Mononuclear cell (primary cell): ENCODE measurements at regions not wholly inside any gene's neighbourhood (a gene's known extent, or its start where the extent isn't known, plus 50 kb on each side); places are given as distances from the start of the nearest gene placed in this dataset.

Source experiments
- H3K27me3 ChIP-seq: 2 replicates; pipeline ENCODE4 v1.6.0; 2011; ENCODE audit warnings: low read length, control low read depth; ENCODE audit not compliant: insufficient read depth
- H3K4me1 ChIP-seq: 2 replicates; pipeline ENCODE4 v1.5.1; 2011; ENCODE audit warnings: mild to moderate bottlenecking, low read length, control low read depth; ENCODE audit not compliant: insufficient read depth
- H3K4me3 ChIP-seq: 2 replicates; pipeline ENCODE4 v1.5.1; 2011; ENCODE audit warnings: mild to moderate bottlenecking, low read length, moderate library complexity
- H3K9me3 ChIP-seq: 2 replicates; pipeline ENCODE4 v1.5.1; 2011; ENCODE audit warnings: low read depth, mild to moderate bottlenecking, control low read depth, low read length

GRCh38 chr14:22475381-22475780 is 113.6 kb downstream of the DAD1 start:
- Histone ChIP-seq H3K4me3 (no peak overlapping the region), H3K27me3 (no peaks in the 10 kb centered on the region), H3K9me3 (no peaks in the 10 kb centered on the region), H3K4me1 (peaks cover 58% of the 10 kb centered on the region)

- Histone ChIP-seq H3K4me3 (no peak overlapping the region), H3K9me3 (no peaks in the 10 kb centered on the region), H3K4me1 (peaks cover 54% of the 10 kb centered on the region), H3K27me3 (no peaks in the 10 kb centered on the region)
Observed at GRCh38 chr14:22474730-22475351, 114.2 kb downstream of the DAD1 start.

- Histone ChIP-seq H3K4me1 (peaks cover 41% of the 10 kb centered on the region), H3K4me3 (no peak overlapping the region), H3K9me3 (no peaks in the 10 kb centered on the region), H3K27me3 (no peaks in the 10 kb centered on the region)
Observed at GRCh38 chr14:22472935-22473854, 115.8 kb downstream of the DAD1 start.

GRCh38 chr14:22472466-22472865 is 116.6 kb downstream of the DAD1 start:
- Histone ChIP-seq H3K4me3 (no peak overlapping the region), H3K9me3 (no peaks in the 10 kb centered on the region), H3K27me3 (no peaks in the 10 kb centered on the region), H3K4me1 (peaks cover 36% of the 10 kb centered on the region)

GRCh38 chr14:22471545-22472121 is 117.4 kb downstream of the DAD1 start:
- Histone ChIP-seq H3K27me3 (no peaks in the 10 kb centered on the region), H3K9me3 (no peaks in the 10 kb centered on the region), H3K4me1 (peaks cover 33% of the 10 kb centered on the region), H3K4me3 (no peak overlapping the region)

- H3K27me3 ChIP-seq, result no peaks in the 10 kb centered on the region
- H3K9me3 ChIP-seq, result no peaks in the 10 kb centered on the region
- H3K4me1 ChIP-seq, result peaks cover 24% of the 10 kb centered on the region
- H3K4me3 ChIP-seq, result no peak overlapping the region
Observed at GRCh38 chr14:22469538-22470303, 119.3 kb downstream of the DAD1 start.

- Histone ChIP-seq H3K27me3 (no peaks in the 10 kb centered on the region), H3K4me1 (peaks cover 26% of the 10 kb centered on the region), H3K9me3 (no peaks in the 10 kb centered on the region), H3K4me3 (no peak overlapping the region)
Observed at GRCh38 chr14:22468830-22469229, 120.2 kb downstream of the DAD1 start.

- H3K4me1 ChIP-seq, result peaks cover 16% of the 10 kb centered on the region
- H3K9me3 ChIP-seq, result no peaks in the 10 kb centered on the region
- no peaks in the 10 kb centered on the region for H3K27me3 ChIP-seq
- no peak overlapping the region for H3K4me3 ChIP-seq
Observed at GRCh38 chr14:22466491-22466890, 122.5 kb downstream of the DAD1 start.

GRCh38 chr14:22465201-22465840 is 123.7 kb downstream of the DAD1 start:
- no peak overlapping the region for H3K4me3 ChIP-seq
- H3K9me3 ChIP-seq, result no peaks in the 10 kb centered on the region
- H3K27me3 ChIP-seq, result no peaks in the 10 kb centered on the region
- H3K4me1 ChIP-seq, result peaks cover 21% of the 10 kb centered on the region

- Histone ChIP-seq H3K4me1 (peaks cover 21% of the 10 kb centered on the region), H3K9me3 (no peaks in the 10 kb centered on the region), H3K27me3 (no peaks in the 10 kb centered on the region), H3K4me3 (no peak overlapping the region)
Observed at GRCh38 chr14:22464422-22465142, 124.4 kb downstream of the DAD1 start.

GRCh38 chr14:22463763-22464173 is 125.3 kb downstream of the DAD1 start:
- H3K4me1 ChIP-seq, result peaks cover 24% of the 10 kb centered on the region

GRCh38 chr14:22462923-22463322 is 126.1 kb downstream of the DAD1 start:
- Histone ChIP-seq H3K9me3 (no peaks in the 10 kb centered on the region), H3K4me3 (no peak overlapping the region), H3K27me3 (no peaks in the 10 kb centered on the region), H3K4me1 (peaks cover 27% of the 10 kb centered on the region)

More at GRCh38 chr14:22463763-22464173, 125.3 kb downstream of the DAD1 start:
- Histone ChIP-seq H3K4me3 (no peak overlapping the region), H3K27me3 (no peaks in the 10 kb centered on the region), H3K9me3 (no peaks in the 10 kb centered on the region)

- peaks cover 39% of the 10 kb centered on the region for H3K4me1 ChIP-seq
- H3K27me3 ChIP-seq, result no peaks in the 10 kb centered on the region
- no peak overlapping the region for H3K4me3 ChIP-seq
- no peaks in the 10 kb centered on the region for H3K9me3 ChIP-seq
Observed at GRCh38 chr14:22460461-22461195, 128.4 kb downstream of the DAD1 start.
